K562 (cell line): ENCODE measurements at regions not wholly inside any gene's neighbourhood (a gene's known extent, or its start where the extent isn't known, plus 50 kb on each side); places are given as distances from the start of the nearest gene placed in this dataset.

Source experiments
- ATAC-seq: fragments of 200-7000 bp; cut with Tn5 transposase; 3 replicates; pipeline ENCODE4 v1.9.1; 2020; ENCODE audit warnings: moderate library complexity
- BruUV-seq: library from RNA; stranded (reverse); fragments of 400-500 nt; replicated peaks from 2 replicates; lab custom pipeline; 2021; lab: Mats Ljungman, UMichigan
- CTCF ChIA-PET: fragments of 300-600 bp; formaldehyde crosslinking; extraction: SDS; loops from one replicate; lab custom pipeline; 2021; ENCODE audit warnings: low intra/inter-chr PET ratio; lab: Yijun Ruan, JAX
- POLR2A ChIA-PET: fragments of 300-600, 350-650 bp; sonication (Branson Sonifier 250); formaldehyde crosslinking; extraction: SDS; loops from one replicate; lab custom pipeline; 2021; ENCODE audit warnings: antibody characterized with exemption, inconsistent platforms; lab: Yijun Ruan, JAX
- DNase-seq, 4 experiments: peaks; one replicate each; pipeline versions ENCODE4 v3.0.0 to v3.0.0-alpha.2; 2011 to 2018; ENCODE audit warnings: low spot score in 3 of 4, mixed read lengths in 3 of 4; ENCODE audit errors: extremely low read depth in 1 of 4
- FAIRE-seq: peaks from 2 replicates; lab custom pipeline; 2011; peaks lifted over from hg19 to GRCh38; lab: Jason Lieb, UNC
- H2AFZ ChIP-seq: 2 replicates; pipeline ENCODE4 v1.6.0; 2011; ENCODE audit warnings: low read depth, low read length, control low read depth, inconsistent platforms
- H3K27ac ChIP-seq: fragments of 200-600 bp; 3 replicates; pipeline ENCODE4 v1.8.0; 2011; ENCODE audit warnings: low read depth, mild to moderate bottlenecking, control low read depth, inconsistent platforms, low read length, moderate library complexity, mixed read lengths; ENCODE audit errors: extremely low read depth
- H3K27me3 ChIP-seq, 2 experiments: fragments of 300-600 bp in 1 of 2; 2 replicates in 1 of 2; 3 replicates in 1 of 2; pipeline versions ENCODE4 v1.6.0 to v1.8.0; 2011; ENCODE audit warnings: inconsistent platforms in 2 of 2, low read length in 2 of 2, mild to moderate bottlenecking in 1 of 2, mixed read lengths in 1 of 2, moderate library complexity in 1 of 2; ENCODE audit not compliant: control insufficient read depth in 2 of 2, insufficient read depth in 2 of 2
- H3K36me3 ChIP-seq: fragments of 300-600 bp; 3 replicates; pipeline ENCODE4 v1.8.0; 2011; ENCODE audit warnings: mild to moderate bottlenecking, low read length, inconsistent platforms; ENCODE audit not compliant: control insufficient read depth, insufficient read depth
- H3K4me1 ChIP-seq, 2 experiments: fragments of 200-600 bp in 1 of 2; replicated peaks in 1 of 2; 2 replicates in 1 of 2; 3 replicates in 1 of 2; pipeline versions ENCODE4 v1.5.1 to v1.8.0; 2011; ENCODE audit warnings: inconsistent platforms in 2 of 2, low read length in 2 of 2, mild to moderate bottlenecking in 1 of 2, mixed read lengths in 1 of 2, moderate library complexity in 1 of 2; ENCODE audit not compliant: control insufficient read depth in 2 of 2, insufficient read depth in 2 of 2
- H3K4me2 ChIP-seq: 2 replicates; pipeline ENCODE4 v1.6.1; 2011; ENCODE audit warnings: low read length, control low read depth, inconsistent platforms, mixed read lengths; ENCODE audit not compliant: insufficient read depth
- H3K4me3 ChIP-seq: fragments of 200-600 bp; sonication (generic), shearing (Covaris generic); 2 replicates; pipeline ENCODE4 v1.5.1; 2016; ENCODE audit warnings: control low read depth, inconsistent platforms
- H3K79me2 ChIP-seq: fragments of 200-600 bp; 3 replicates; pipeline ENCODE4 v1.8.0; 2011; ENCODE audit warnings: low read length, inconsistent platforms; ENCODE audit not compliant: control insufficient read depth, insufficient read depth
- H3K9ac ChIP-seq, 2 experiments: 2 replicates each; pipeline versions ENCODE4 v1.6.0 to v1.6.1; 2011; ENCODE audit warnings: low read depth in 2 of 2, low read length in 2 of 2, control low read depth in 1 of 2, inconsistent platforms in 1 of 2, mild to moderate bottlenecking in 1 of 2, mixed read lengths in 1 of 2; ENCODE audit not compliant: insufficient read depth in 1 of 2
- H3K9me1 ChIP-seq: one replicate; pipeline ENCODE4 v1.6.0; 2011; ENCODE audit warnings: inconsistent platforms, mild to moderate bottlenecking, low read length, moderate library complexity; ENCODE audit not compliant: control insufficient read depth, insufficient read depth
- H3K9me3 ChIP-seq: replicated peaks from 2 replicates; pipeline ENCODE4 v1.5.1; 2011; ENCODE audit warnings: low read depth, low read length, inconsistent platforms; ENCODE audit not compliant: control insufficient read depth, insufficient read depth
- H4K20me1 ChIP-seq: replicated peaks from 2 replicates; pipeline ENCODE4 v1.6.1; 2011; ENCODE audit warnings: low read length, inconsistent platforms, mixed read lengths; ENCODE audit not compliant: control insufficient read depth, insufficient read depth
- CREM ChIP-seq: IDR thresholded peaks from 2 replicates; pipeline ENCODE4 v1.6.1; 2014; ENCODE audit warnings: antibody characterized with exemption, low read depth
- CTCF ChIP-seq, 3 experiments: IDR thresholded peaks in 2 of 3; conservative IDR thresholded peaks in 1 of 3; 2 replicates each; pipeline ENCODE4 v1.5.1; 2011 to 2012; ENCODE audit warnings: low read length in 3 of 3, mild to moderate bottlenecking in 3 of 3, control low read depth in 2 of 3, improper control_type of control experiment in 1 of 3, inconsistent platforms in 1 of 3, low read depth in 1 of 3, mixed read lengths in 1 of 3, moderate library complexity in 1 of 3; ENCODE audit not compliant: insufficient read depth in 2 of 3
- ESRRB ChIP-seq: fragments of 250-450 bp; sonication (Bioruptor Pico); IDR thresholded peaks from 2 replicates; pipeline ENCODE4 v1.5.0; 2020; ENCODE audit warnings: mild to moderate bottlenecking, moderate library complexity, borderline replicate concordance
- MAFF ChIP-seq: IDR thresholded peaks from 2 replicates; pipeline ENCODE4 v1.6.1; 2012; ENCODE audit warnings: low read length, improper control_type of control experiment
- U2AF1 ChIP-seq: fragments of 200-400 bp; formaldehyde crosslinking; optimal IDR thresholded peaks from 2 replicates; pipeline ENCODE3; 2017; ENCODE audit warnings: mild to moderate bottlenecking, low read depth, low read length, moderate library complexity
- ZC3H8 ChIP-seq: fragments of 450-650 bp; IDR thresholded peaks from 2 replicates; pipeline ENCODE4 v1.6.1; 2017
- ZNF24 ChIP-seq: fragments of 450-650 bp; IDR thresholded peaks from 2 replicates; pipeline ENCODE4 v1.6.1; 2016
- WGBS: fragments of 100-300 bp; shearing (Covaris generic); methylation state at CpG from one replicate; pipeline ENCODE4 v1.1.6; 2016; ENCODE audit warnings: low coverage, mixed read lengths; ENCODE audit not compliant: insufficient coverage; ENCODE audit errors: missing lambda C conversion rate; 5-methylcytosine and 5-hydroxymethylcytosine counted together
- in situ Hi-C: fragments of 300-500 bp; cut with MboI; formaldehyde crosslinking; loops from 4 replicates; pipeline ENCODE4 v1.15.0; 2018; ENCODE audit warnings: inconsistent platforms, mixed read lengths
- intact Hi-C: fragments of 100-400 bp; cut with micrococcal nuclease; formaldehyde crosslinking; loops from 2 replicates; pipeline ENCODE4 v1.14.2; 2022

- no peak overlapping the region for H3K4me2 ChIP-seq
- H3K27ac ChIP-seq = no peak overlapping the region
- no TSS peak for BruUV-seq
- intact Hi-C loops = no loop called here
- 0 out of 2 replicates have a peak, but pooled peaks have one; percentile 58 for TF ChIP-seq ZNF24
- no peak for TF ChIP-seq U2AF1
- no peak for TF ChIP-seq MAFF
- no peak for TF ChIP-seq ZC3H8
- no peak for TF ChIP-seq ESRRB (CRISPR knock-in tag)
- peak; percentile 33 for TF ChIP-seq CREM
- TF ChIP-seq CTCF (IDR thresholded peaks at IDR 0.05 in 2 of 3, conservative IDR thresholded peaks at IDR 0.05 in 1 of 3; ENCODE audit: insufficient read depth in 2 of 3, low read depth in 1 of 3, low read length in 3 of 3) = peak; percentile 28 to 43 (median 32); a peak in 3 of 6 replicates
- TF ChIP-seq, all 486 proteins: peak for 3
- DNase-seq = no peak
- Histone ChIP-seq H3K79me2 (no peaks in the 10 kb centered on the region), H3K9me3 (no peaks in the 10 kb centered on the region), H3K36me3 (no peaks in the 10 kb centered on the region), H2AFZ (no peak overlapping the region), H3K9ac (no peak overlapping the region), H3K4me1 (no peaks in the 10 kb centered on the region), H3K27me3 (peaks cover 2 to 25% of the 10 kb centered on the region in 2 experiments; a peak in 3 of 5 replicates), H3K9me1 (no peaks in the 10 kb centered on the region), H4K20me1 (peaks cover 10% of the 10 kb centered on the region), H3K4me3 (no peak overlapping the region)
- no peak for FAIRE-seq
- WGBS = 1% methylated on average over 5 of the region's 5 CpGs
- in situ Hi-C loops = no loop called here
- ChIA-PET POLR2A (no interaction called here), CTCF (no interaction called here)
- ATAC-seq = no peak
Measured at GRCh38 chr3:10706156-10706739, 109.8 kb upstream of the SLC6A11 start.
